Lung (tissue), 11 donors: ENCODE measurements at regions not wholly inside any gene's neighbourhood (a gene's known extent, or its start where the extent isn't known, plus 50 kb on each side); places are given as distances from the start of the nearest gene placed in this dataset.

ENCODE experiments used
- ATAC-seq: fragments of 200-7000 bp; cut with Tn5 transposase; one replicate; pipeline ENCODE4 v1.9.1; 2020; ENCODE audit warnings: moderate number of reproducible peaks; ENCODE audit not compliant: insufficient read depth, low FRiP score
- DNase-seq, 3 donors: peaks; one replicate each; pipeline ENCODE4 v3.0.0-alpha.2; 2013 to 2017
- H3K27ac ChIP-seq, 2 donors: one replicate each; pipeline ENCODE4 v1.5.1; 2013; ENCODE audit warnings: mild to moderate bottlenecking in 2 of 2, moderate library complexity in 2 of 2, control low read depth in 1 of 2, inconsistent platforms in 1 of 2, low read depth in 1 of 2, low read length in 1 of 2
- H3K27me3 ChIP-seq, 3 donors: one replicate each; pipeline ENCODE4 v1.5.1; 2013; ENCODE audit warnings: low read length in 2 of 3; ENCODE audit not compliant: control insufficient read depth in 3 of 3, insufficient read depth in 3 of 3
- H3K36me3 ChIP-seq, 4 donors: one replicate each; pipeline ENCODE4 v1.5.1; 2013; ENCODE audit warnings: low read length in 4 of 4, mild to moderate bottlenecking in 1 of 4, moderate library complexity in 1 of 4; ENCODE audit not compliant: control insufficient read depth in 4 of 4, insufficient read depth in 4 of 4
- H3K4me1 ChIP-seq, 5 donors: one replicate each; pipeline ENCODE4 v1.5.1; 2013; ENCODE audit warnings: low read length in 5 of 5, mild to moderate bottlenecking in 2 of 5, moderate library complexity in 1 of 5; ENCODE audit not compliant: control insufficient read depth in 5 of 5, insufficient read depth in 5 of 5
- H3K4me3 ChIP-seq: one replicate; pipeline ENCODE4 v1.5.1; 2013; ENCODE audit warnings: mild to moderate bottlenecking, control low read depth, moderate library complexity
- H3K9ac ChIP-seq, 2 donors: one replicate each; pipeline ENCODE4 v1.5.1; 2013; ENCODE audit warnings: low read length in 2 of 2, control low read depth in 1 of 2; ENCODE audit not compliant: insufficient read depth in 1 of 2
- H3K9me3 ChIP-seq, 4 donors: one replicate each; pipeline ENCODE4 v1.5.1; 2013; ENCODE audit warnings: low read length in 3 of 4, mild to moderate bottlenecking in 1 of 4, moderate library complexity in 1 of 4; ENCODE audit not compliant: control insufficient read depth in 4 of 4, insufficient read depth in 3 of 4
- CTCF ChIP-seq: IDR thresholded peaks from 2 replicates; pipeline ENCODE4 v1.5.1; 2012; ENCODE audit warnings: mild to moderate bottlenecking; ENCODE audit errors: control extremely low read depth, extremely low read depth
- WGBS, 2 donors: extraction: QIAGEN DNeasy Blood & Tissue Kit; methylation state at CpG; one replicate each; pipeline ENCODE4 v1.1.7; 2013; 5-methylcytosine and 5-hydroxymethylcytosine counted together
- donor health status: control.
- donor health status: control.
- donor health status: Bipolar disorder and iron deficiency.
- donor health status: healthy.
- donor health status: DM: yes; HTN: yes; CAD: no.

- Histone ChIP-seq H3K27ac (no peak overlapping the region), H3K9me3 (no peaks in the 10 kb centered on the region), H3K4me3 (no peak overlapping the region), H3K36me3 (no peaks in the 10 kb centered on the region), H3K4me1 (no peaks in the 10 kb centered on the region), H3K9ac (no peak overlapping the region), H3K27me3 (no peaks in the 10 kb centered on the region)
- no peak for TF ChIP-seq CTCF
- DNase-seq, result no peak
- ATAC-seq, result no peak
Observed at GRCh38 chr11:42065199-42065598, 605.7 kb upstream of the LRRC4C start.

GRCh38 chr11:42066113-42066512 lies 606.7 kb upstream of the LRRC4C start:
- no peaks in the 10 kb centered on the region for H3K4me1 ChIP-seq
- H3K27me3 ChIP-seq, result no peaks in the 10 kb centered on the region
- no peak overlapping the region for H3K4me3 ChIP-seq
- no peaks in the 10 kb centered on the region for H3K9me3 ChIP-seq
- no peak overlapping the region for H3K9ac ChIP-seq
- 91 to 94% methylated on average over 15 of the region's 15 CpGs for WGBS, 2 donors
- no peak for TF ChIP-seq CTCF
- ATAC-seq, result no peak
- no peak for DNase-seq
- H3K36me3 ChIP-seq, result no peaks in the 10 kb centered on the region
- no peak overlapping the region for H3K27ac ChIP-seq

GRCh38 chr11:42074306-42074705 lies 614.9 kb upstream of the LRRC4C start:
- DNase-seq (no peak), ATAC-seq (no peak)
- H3K27me3 ChIP-seq, result no peaks in the 10 kb centered on the region
- H3K9ac ChIP-seq, result no peak overlapping the region
- TF ChIP-seq CTCF, result no peak
- no peaks in the 10 kb centered on the region for H3K4me1 ChIP-seq
- H3K9me3 ChIP-seq, result no peaks in the 10 kb centered on the region
- H3K36me3 ChIP-seq, result no peaks in the 10 kb centered on the region
- H3K4me3 ChIP-seq, result no peak overlapping the region
- no peak overlapping the region for H3K27ac ChIP-seq

GRCh38 chr11:42075180-42075579 lies 615.7 kb upstream of the LRRC4C start:
- DNase-seq (no peak), ATAC-seq (no peak)
- no peak overlapping the region for H3K9ac ChIP-seq
- H3K4me3 ChIP-seq, result no peak overlapping the region
- H3K27ac ChIP-seq, result no peak overlapping the region
- H3K9me3 ChIP-seq, result no peaks in the 10 kb centered on the region
- no peaks in the 10 kb centered on the region for H3K36me3 ChIP-seq
- no peaks in the 10 kb centered on the region for H3K4me1 ChIP-seq
- no peak for TF ChIP-seq CTCF
- H3K27me3 ChIP-seq, result no peaks in the 10 kb centered on the region
- WGBS, 2 donors, result 81 to 87% methylated on average over 1 of the region's 1 CpG
